ENCODE measurements at regions not wholly inside any gene's neighbourhood (a gene's known extent, or its start where the extent isn't known, plus 50 kb on each side); places are given as distances from the start of the nearest gene placed in this dataset.
A peak's percentile ranks its signal among the peaks of the same experiment; 100 is the strongest.

DNA sequence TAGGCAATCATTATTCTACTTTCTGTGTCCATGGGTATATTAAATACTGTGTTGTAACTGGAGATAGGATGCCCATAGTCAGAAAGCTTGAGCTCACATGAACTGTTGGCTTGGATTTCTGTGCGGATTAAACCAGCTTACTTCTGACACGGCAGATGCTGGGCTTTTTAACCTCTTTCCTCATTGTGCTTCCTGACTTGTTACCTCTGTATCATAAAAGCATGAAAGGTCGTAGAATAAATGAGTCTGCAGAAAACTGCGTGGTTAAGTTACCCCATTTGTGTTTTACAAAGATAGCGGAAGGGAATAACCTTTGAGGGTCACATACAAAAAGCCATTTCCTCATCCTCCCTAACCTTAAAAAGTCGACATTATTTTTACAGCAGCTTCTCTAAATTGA is 199.5 kb upstream of the DMRT1 start:
- peak; percentile 69 for TF ChIP-seq NR2F2 (IDR thresholded peaks at IDR 0.05)
- no peak for TF ChIP-seq SP1 (IDR thresholded peaks at IDR 0.05)
- no peak overlapping the region for H3K9ac ChIP-seq (ENCODE audit: low read depth in 1 of 2, low read length in 2 of 2)
- H3K9me3 ChIP-seq (ENCODE audit: control insufficient read depth in 4 of 4, low read length in 3 of 4), result no peaks in the 10 kb centered on the region
- no peak for DNase-seq (ENCODE audit: low spot score)
- H3K27me3 ChIP-seq (ENCODE audit: control insufficient read depth in 4 of 4, insufficient read depth in 4 of 4, low read length in 3 of 4), result no peaks in the 10 kb centered on the region
- no peaks in the 10 kb centered on the region for H3K4me1 ChIP-seq (ENCODE audit: control insufficient read depth in 4 of 4, insufficient read depth in 4 of 4, low read length in 3 of 4)
- WGBS, result 59% methylated on average over 6 of the region's 6 CpGs
- H3K36me3 ChIP-seq (ENCODE audit: control insufficient read depth in 4 of 4, insufficient read depth in 3 of 4, low read depth in 1 of 4, low read length in 3 of 4), result no peaks in the 10 kb centered on the region
- H3K27ac ChIP-seq (ENCODE audit: low read depth in 1 of 2, low read length in 2 of 2), result no peak overlapping the region
- no peak overlapping the region for H3K4me3 ChIP-seq (ENCODE audit: low read depth in 1 of 3, low read length in 3 of 3)

DNA sequence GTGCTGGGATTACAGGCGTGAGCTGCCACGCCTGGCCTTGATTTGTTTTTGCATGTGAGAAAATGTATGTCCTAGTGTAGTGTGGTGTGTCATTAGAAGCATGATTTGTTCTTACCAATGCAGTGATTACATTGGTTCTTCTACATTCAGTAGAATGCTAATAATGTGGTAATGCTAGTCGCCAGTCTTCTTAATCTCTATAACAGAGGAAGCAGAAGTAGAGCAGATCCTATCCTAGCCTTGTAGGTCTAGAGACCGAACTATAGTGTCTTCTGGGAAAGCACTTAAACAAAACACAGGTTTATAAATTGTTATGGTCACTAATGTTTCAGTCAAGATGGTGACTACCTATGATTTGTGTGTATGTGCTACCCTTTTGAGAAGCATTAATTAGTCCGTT is 197.5 kb upstream of the DMRT1 start:
- H3K27me3 ChIP-seq (ENCODE audit: control insufficient read depth in 4 of 4, insufficient read depth in 4 of 4, low read length in 3 of 4), result no peaks in the 10 kb centered on the region
- WGBS, result 95% methylated on average over 5 of the region's 5 CpGs
- no peak for DNase-seq (ENCODE audit: low spot score)
- H3K9me3 ChIP-seq (ENCODE audit: control insufficient read depth in 4 of 4, low read length in 3 of 4), result no peaks in the 10 kb centered on the region
- no peak overlapping the region for H3K4me3 ChIP-seq (ENCODE audit: low read depth in 1 of 3, low read length in 3 of 3)
- no peak overlapping the region for H3K9ac ChIP-seq (ENCODE audit: low read depth in 1 of 2, low read length in 2 of 2)
- no peak overlapping the region for H3K27ac ChIP-seq (ENCODE audit: low read depth in 1 of 2, low read length in 2 of 2)
- TF ChIP-seq, protein P1, sequence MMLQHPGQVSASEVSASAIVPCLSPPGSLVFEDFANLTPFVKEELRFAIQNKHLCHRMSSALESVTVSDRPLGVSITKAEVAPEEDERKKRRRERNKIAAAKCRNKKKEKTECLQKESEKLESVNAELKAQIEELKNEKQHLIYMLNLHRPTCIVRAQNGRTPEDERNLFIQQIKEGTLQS (IDR thresholded peaks at IDR 0.05), result no peak
- TF ChIP-seq FOXA1 (IDR thresholded peaks at IDR 0.05), result no peak
- TF ChIP-seq EGR1 (IDR thresholded peaks at IDR 0.05; ENCODE audit: low read depth in 2 of 2), result no peak
- no peak for TF ChIP-seq HNF4A (conservative IDR thresholded peaks at IDR 0.05)
- TF ChIP-seq CTCF (IDR thresholded peaks at IDR 0.05; ENCODE audit: low read depth, low read length, missing input control), result no peak
- TF ChIP-seq NR2F2 (IDR thresholded peaks at IDR 0.05), result no peak
- no peak for TF ChIP-seq HNF4G (IDR thresholded peaks at IDR 0.05)
- TF ChIP-seq YY1 (IDR thresholded peaks at IDR 0.05), result no peak
- TF ChIP-seq MAX (IDR thresholded peaks at IDR 0.05), result no peak
- no peak for TF ChIP-seq RXRA (IDR thresholded peaks at IDR 0.05)
- TF ChIP-seq FOXA2 (IDR thresholded peaks at IDR 0.05), result no peak
- TF ChIP-seq SP1 (IDR thresholded peaks at IDR 0.05), result no peak
- TF ChIP-seq RAD21 (IDR thresholded peaks at IDR 0.05), result no peak
- H3K36me3 ChIP-seq (ENCODE audit: control insufficient read depth in 4 of 4, insufficient read depth in 3 of 4, low read depth in 1 of 4, low read length in 3 of 4), result no peaks in the 10 kb centered on the region
- no peaks in the 10 kb centered on the region for H3K4me1 ChIP-seq (ENCODE audit: control insufficient read depth in 4 of 4, insufficient read depth in 4 of 4, low read length in 3 of 4)

DNA sequence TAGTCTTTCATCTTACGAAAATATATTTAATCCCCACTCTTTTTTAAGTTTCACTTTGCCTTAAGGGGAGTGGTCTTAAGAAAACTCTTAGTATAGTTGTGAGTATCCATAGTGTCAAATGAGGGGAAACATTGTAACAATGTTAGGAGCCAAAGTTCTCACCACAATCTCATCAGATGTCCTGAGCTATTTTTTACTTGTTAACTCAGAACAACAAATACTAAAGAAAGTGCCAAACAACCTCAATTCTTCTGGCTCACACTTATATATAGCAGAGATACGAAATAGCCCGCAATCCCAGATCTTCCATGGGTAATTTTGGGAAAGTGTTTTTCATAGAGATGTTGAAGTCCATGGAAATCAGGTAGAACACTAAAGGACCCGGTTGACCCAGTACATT is 194.0 kb upstream of the DMRT1 start:
- H3K36me3 ChIP-seq (ENCODE audit: control insufficient read depth in 4 of 4, insufficient read depth in 3 of 4, low read depth in 1 of 4, low read length in 3 of 4), result no peaks in the 10 kb centered on the region
- H3K9me3 ChIP-seq (ENCODE audit: control insufficient read depth in 4 of 4, low read length in 3 of 4), result no peaks in the 10 kb centered on the region
- no peak for DNase-seq (ENCODE audit: low spot score)
- no peak overlapping the region for H3K4me3 ChIP-seq (ENCODE audit: low read depth in 1 of 3, low read length in 3 of 3)
- no peak overlapping the region for H3K27ac ChIP-seq (ENCODE audit: low read depth in 1 of 2, low read length in 2 of 2)
- no peaks in the 10 kb centered on the region for H3K4me1 ChIP-seq (ENCODE audit: control insufficient read depth in 4 of 4, insufficient read depth in 4 of 4, low read length in 3 of 4)
- H3K9ac ChIP-seq (ENCODE audit: low read depth in 1 of 2, low read length in 2 of 2), result no peak overlapping the region
- WGBS, result 97% methylated on average over 4 of the region's 4 CpGs
- H3K27me3 ChIP-seq (ENCODE audit: control insufficient read depth in 4 of 4, insufficient read depth in 4 of 4, low read length in 3 of 4), result no peaks in the 10 kb centered on the region
- no peak for TF ChIP-seq ZBTB33 (IDR thresholded peaks at IDR 0.05)
- no peak for TF ChIP-seq TAF1 (conservative IDR thresholded peaks at IDR 0.05)
- TF ChIP-seq JUND (IDR thresholded peaks at IDR 0.05), result no peak
- TF ChIP-seq CTCF (IDR thresholded peaks at IDR 0.05; ENCODE audit: low read depth, low read length, missing input control), result no peak
- TF ChIP-seq RXRA (IDR thresholded peaks at IDR 0.05), result no peak
- TF ChIP-seq FOXA2 (IDR thresholded peaks at IDR 0.05), result no peak
- TF ChIP-seq RAD21 (IDR thresholded peaks at IDR 0.05), result no peak
- no peak for TF ChIP-seq GABPA (IDR thresholded peaks at IDR 0.05 in 1 of 2, conservative IDR thresholded peaks at IDR 0.05 in 1 of 2)
- TF ChIP-seq YY1 (IDR thresholded peaks at IDR 0.05), result no peak
- no peak for TF ChIP-seq EGR1 (IDR thresholded peaks at IDR 0.05; ENCODE audit: low read depth in 2 of 2)
- TF ChIP-seq REST (IDR thresholded peaks at IDR 0.05), result no peak
- no peak for TF ChIP-seq MAX (IDR thresholded peaks at IDR 0.05)
- no peak for TF ChIP-seq HNF4G (IDR thresholded peaks at IDR 0.05)
